DOHH2 (cell line): ENCODE measurements at regions not wholly inside any gene's neighbourhood (a gene's known extent, or its start where the extent isn't known, plus 50 kb on each side); places are given as distances from the start of the nearest gene placed in this dataset.

Experiments
- EZH2phosphoT487 ChIP-seq: fragments of 200-600 bp; sonication (generic); IDR thresholded peaks from 2 replicates; pipeline ENCODE4 v1.6.1; 2017; ENCODE audit warnings: borderline replicate concordance, mild to moderate bottlenecking, antibody characterized with exemption, low read length, moderate library complexity, mixed read lengths
- TF ChIP-seq, protein P1 (sequence below): fragments of 200-600 bp; sonication (generic); IDR thresholded peaks from one replicate; pipeline ENCODE4 v1.5.1; 2014; ENCODE audit warnings: antibody characterized with exemption, mild to moderate bottlenecking, low read depth, low read length; ENCODE audit not compliant: poor library complexity, severe bottlenecking

DNA sequence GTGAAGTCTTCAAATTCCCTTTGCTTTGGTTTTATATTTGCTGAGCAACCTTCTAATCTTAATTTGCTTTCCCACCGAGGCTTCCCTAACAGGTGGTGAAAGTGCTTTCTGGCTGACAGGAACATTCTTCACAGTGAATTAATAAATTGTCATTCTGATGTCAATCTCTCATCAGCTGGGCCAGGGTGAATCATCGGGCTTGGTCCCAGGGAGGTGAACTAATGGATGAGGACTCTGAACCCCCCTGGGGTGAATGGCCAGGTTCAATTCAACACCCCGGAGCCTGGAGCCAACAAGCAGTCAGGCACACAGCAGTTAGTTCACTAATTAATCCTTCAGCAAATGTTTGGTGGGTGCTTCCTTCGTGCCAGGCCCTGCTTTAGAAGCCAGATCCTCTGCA is 155.4 kb upstream of the PDGFD start:
- TF ChIP-seq, protein P1, sequence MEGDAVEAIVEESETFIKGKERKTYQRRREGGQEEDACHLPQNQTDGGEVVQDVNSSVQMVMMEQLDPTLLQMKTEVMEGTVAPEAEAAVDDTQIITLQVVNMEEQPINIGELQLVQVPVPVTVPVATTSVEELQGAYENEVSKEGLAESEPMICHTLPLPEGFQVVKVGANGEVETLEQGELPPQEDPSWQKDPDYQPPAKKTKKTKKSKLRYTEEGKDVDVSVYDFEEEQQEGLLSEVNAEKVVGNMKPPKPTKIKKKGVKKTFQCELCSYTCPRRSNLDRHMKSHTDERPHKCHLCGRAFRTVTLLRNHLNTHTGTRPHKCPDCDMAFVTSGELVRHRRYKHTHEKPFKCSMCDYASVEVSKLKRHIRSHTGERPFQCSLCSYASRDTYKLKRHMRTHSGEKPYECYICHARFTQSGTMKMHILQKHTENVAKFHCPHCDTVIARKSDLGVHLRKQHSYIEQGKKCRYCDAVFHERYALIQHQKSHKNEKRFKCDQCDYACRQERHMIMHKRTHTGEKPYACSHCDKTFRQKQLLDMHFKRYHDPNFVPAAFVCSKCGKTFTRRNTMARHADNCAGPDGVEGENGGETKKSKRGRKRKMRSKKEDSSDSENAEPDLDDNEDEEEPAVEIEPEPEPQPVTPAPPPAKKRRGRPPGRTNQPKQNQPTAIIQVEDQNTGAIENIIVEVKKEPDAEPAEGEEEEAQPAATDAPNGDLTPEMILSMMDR, result no peak
- TF ChIP-seq EZH2phosphoT487, result no peak
